Renal pelvis (tissue), 1 donor: ENCODE measurements at regions not wholly inside any gene's neighbourhood (a gene's known extent, or its start where the extent isn't known, plus 50 kb on each side); places are given as distances from the start of the nearest gene placed in this dataset.

Source experiments
- DNase-seq: peaks from one replicate; pipeline ENCODE4 v3.0.0-alpha.2; 2013

GRCh38 chr12:13764748-13765147, 216.7 kb downstream of the GRIN2B start:
- no peak for DNase-seq

GRCh38 chr12:13749389-13749788, 232.0 kb downstream of the GRIN2B start:
- no peak for DNase-seq

GRCh38 chr12:13745111-13745860, 236.1 kb downstream of the GRIN2B start:
- no peak for DNase-seq

DNA sequence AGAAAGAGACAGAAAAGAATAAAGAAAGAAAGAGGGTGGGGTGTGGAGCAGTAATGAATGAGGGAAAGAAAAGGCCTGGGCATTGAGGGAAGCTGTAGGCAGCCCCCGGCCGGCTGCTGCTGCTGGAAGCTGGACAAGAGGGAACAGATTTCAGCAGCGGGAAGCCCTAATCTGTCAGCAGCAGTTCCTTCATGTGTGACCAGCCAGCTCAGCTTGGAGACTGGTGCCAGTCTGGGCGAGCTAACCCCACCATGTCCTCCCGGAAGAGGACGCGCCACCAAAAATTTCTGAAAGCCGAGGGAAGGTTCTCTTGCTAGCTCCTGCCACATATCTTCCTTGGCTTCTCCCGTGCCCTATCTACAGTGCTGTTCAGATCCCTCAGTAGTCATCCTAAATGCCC, 236.8 kb downstream of the GRIN2B start:
- no peak for DNase-seq

DNA sequence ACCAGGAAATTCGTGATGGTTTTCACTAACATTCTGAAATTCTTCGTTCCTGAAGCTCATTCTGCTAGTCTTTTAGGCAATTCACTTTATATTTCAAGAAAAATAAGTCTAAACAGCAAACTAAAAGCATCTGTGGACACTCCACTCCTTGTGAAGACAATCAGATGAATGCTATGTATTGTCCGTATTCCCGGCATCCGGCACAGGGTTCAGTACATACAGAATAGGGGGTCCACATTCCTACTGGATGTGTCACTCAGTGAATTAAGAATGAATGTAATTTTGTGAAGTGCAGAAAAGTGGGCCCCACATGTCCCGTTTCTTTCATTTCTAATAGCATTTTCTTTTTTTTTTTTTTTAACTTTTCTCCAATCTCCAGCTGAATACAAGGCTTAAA, 241.3 kb downstream of the GRIN2B start:
- DNase-seq: no peak

- DNase-seq: no peak
Measured at GRCh38 chr12:13735734-13736133, 245.7 kb downstream of the GRIN2B start.

DNA sequence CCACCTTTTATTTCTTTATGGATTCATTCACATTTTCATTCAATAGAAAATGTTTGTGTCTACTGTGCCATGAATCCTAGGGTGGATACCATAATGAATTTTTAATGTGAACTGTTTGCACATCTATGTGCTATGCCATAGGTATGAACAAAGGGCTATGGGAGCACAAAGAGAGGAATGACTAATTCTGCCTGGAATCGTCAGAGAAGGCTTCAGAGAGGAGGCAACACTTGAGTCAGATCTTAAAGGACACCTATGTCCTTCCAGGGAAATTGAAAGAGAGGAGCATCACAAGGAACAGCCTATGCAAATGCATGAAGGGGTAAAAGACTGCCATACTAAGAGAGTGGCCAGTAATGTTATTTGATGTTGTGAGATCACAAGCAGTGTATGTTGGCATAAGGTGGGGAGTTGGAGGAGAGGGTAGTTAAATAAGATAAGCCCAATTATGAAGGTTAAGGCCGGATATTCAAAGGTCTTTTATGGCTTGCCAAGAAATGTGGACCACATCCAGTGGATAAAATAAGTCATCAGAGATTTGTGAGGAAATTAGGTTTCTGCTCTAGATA, 246.7 kb downstream of the GRIN2B start:
- no peak for DNase-seq

DNA sequence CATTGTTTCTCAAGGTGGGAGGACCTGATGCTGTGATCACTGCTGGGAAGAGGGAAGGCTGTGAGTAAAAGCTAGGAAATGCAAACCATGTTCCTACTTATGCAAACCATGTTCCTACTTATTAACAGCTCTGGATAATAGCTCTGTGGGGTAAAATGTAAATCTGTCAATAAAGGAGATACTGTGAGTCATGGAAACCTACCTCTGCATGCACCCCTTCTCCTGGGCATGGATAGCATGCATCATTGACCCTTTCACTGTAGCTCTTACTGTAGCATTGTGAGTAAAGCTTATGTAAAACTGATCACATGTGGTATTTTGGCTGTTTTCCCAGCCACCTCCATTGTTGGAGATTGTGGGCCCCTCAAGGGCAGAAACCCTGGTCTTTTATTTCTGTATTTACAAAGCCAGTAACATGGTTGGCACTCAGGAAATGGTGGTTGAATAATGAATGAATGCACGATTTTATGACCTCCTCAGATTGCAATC, 253.7 kb downstream of the GRIN2B start:
- DNase-seq: no peak

DNA sequence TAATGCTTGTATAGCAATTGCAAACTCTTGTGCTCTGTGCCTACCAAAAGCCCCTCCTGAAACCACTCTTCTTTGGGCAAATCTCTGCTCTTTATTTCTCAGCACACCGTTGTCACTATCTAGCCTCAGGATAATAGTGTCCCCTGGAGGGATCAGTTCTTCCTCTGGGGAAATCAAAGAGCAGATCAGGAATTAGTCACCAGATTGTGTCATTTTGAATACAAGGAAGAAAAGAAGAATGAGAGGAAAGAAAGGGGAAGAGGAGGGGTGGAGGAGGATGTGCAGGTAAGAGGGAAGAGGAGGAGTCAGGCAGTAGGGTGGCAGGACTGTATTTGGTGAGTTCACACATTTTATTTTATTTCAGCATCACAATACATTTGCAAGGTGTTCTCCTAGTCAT, 256.4 kb downstream of the GRIN2B start:
- DNase-seq: no peak

- no peak for DNase-seq
Measured at GRCh38 chr12:13724136-13724535, 257.3 kb downstream of the GRIN2B start.

DNA sequence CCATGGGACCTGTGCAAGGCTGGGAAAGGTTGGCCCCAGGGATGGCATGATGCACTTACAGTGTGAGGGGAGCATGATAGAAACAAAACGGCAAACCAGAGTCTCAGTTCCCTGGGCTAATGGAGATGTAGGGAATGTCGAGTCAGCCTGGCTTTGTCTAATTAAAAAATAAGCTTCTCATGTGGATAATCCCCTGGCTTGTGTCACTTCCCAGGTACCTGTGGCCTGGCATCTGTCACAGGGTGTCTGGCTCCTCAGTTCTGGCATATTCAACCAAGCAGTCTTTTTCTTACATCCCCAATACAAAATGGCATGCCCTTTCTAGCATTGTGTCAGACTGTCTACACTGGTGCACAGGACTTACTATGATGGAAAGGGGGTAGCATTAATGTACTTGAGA, 261.4 kb downstream of the GRIN2B start:
- DNase-seq: no peak

GRCh38 chr12:13718271-13718670, 263.1 kb downstream of the GRIN2B start:
- DNase-seq: no peak

GRCh38 chr12:13716119-13716518, 265.3 kb downstream of the GRIN2B start:
- DNase-seq: no peak

- no peak for DNase-seq
Measured at GRCh38 chr12:13713556-13714410, 267.6 kb downstream of the GRIN2B start.

DNA sequence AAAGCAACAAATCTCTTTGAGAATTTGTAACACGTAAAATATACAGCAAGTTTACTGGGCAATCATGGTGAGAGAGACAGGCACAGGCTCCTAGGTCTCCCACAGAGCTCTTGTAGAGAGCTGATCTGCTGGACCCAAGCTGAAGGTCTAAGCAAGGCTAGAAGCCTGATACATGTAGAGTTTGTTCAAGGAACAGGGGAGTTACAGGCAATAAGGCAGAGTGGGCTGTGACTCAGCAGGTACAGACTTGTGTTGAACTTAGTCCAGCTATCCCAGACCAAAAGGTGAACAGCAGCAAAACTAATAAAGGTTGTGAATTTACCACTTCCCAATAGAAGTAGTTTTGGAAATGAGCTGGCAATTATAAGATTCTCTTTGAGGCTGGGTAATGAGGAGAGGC, 273.6 kb downstream of the GRIN2B start:
- no peak for DNase-seq

DNA sequence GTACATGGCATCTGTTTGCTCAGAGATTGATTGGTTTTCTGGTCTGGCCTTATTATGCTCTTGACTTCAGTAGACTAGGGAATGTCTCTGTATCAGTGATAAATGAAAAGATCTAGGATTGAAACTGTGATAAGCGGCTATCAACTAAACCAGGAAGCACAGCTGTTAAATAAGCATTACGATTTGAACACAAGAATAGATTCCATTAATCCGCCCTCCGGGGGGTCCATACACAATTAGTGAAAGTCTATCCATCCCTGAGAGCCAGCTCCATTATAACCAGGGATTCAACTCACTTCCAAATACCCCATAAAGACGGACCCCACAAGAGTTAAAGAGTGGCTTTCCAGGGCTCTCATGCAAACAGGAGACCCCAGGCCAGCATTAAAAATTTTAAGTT, 279.0 kb downstream of the GRIN2B start:
- DNase-seq: no peak

- no peak for DNase-seq
Measured at GRCh38 chr12:13701502-13701901, 279.9 kb downstream of the GRIN2B start.

DNA sequence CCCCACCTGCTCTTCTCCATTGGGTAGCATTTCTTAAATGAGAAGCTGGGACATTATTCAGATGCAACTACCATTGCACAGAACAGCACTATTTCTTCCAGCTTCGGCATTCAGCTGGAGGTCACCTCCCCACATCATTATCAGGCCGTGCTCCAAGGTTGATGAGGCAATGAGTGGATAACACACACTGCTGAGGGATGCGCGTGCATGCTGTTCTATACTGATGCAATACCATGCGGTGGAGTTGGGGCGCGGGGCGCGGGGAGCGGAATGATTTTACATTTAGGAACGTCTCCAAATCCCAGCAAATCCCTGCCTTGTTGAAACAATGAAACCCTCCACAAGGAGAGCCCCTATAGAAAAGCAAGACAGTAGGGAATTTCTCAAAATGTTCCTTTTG, 283.4 kb downstream of the GRIN2B start:
- no peak for DNase-seq

DNA sequence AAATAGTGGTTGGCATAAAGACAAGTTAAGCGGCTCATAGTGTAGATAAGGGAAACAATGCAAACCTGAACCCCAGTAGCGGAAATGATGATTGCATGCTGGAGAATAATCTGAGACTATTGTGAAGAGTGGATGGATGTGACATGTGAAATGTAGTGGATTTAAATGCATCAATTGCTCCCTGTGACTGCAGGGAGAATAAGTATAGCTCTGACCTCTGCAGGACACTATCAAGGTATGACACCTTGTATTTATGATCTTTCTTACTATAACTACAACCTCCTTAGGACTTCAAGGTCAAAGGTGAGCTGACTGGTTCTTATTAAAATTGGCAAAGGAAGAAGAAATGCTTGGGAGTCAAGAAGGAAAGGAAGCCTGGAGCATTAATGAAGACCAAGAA, 285.6 kb downstream of the GRIN2B start:
- no peak for DNase-seq

DNA sequence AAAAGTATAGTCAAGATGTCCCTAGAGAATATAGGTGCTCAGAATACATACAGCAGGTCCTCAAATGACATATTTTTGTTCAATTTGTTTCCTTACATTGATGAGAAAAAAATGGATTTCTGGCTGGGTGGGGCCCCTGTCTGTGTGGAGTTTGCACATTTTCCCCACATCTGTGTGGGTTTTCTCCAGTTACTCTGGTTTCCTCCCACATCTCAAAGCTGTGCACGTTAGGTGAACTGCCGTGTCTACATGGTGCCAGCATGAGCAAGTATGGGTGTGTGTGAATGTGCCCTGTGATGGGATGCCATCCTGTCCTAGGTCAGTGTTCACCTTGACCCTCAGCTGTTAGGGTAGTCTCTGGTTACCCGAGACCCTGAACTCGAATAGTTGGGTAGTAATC, 289.1 kb downstream of the GRIN2B start:
- no peak for DNase-seq

DNA sequence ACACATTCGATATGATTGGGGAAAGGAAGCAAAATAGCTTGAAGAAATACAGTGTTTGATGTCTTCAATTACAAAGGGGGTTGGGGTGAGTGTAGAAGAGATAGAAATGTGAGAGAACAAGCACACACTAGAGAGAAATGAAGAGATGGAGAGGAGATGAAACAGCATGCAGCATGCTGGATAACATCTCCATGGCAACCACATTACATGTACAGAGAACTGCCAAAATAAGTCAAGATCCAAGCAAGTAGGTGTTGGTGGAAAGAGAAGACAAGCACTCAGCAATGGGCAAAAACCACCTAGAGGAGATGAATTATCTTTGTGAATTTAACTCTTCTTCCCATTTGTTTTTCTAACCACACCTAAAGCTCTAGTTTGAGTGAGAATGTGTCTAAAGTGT, 289.8 kb downstream of the GRIN2B start:
- no peak for DNase-seq

- DNase-seq: no peak
Measured at GRCh38 chr12:13687633-13688032, 293.8 kb downstream of the GRIN2B start.

DNA sequence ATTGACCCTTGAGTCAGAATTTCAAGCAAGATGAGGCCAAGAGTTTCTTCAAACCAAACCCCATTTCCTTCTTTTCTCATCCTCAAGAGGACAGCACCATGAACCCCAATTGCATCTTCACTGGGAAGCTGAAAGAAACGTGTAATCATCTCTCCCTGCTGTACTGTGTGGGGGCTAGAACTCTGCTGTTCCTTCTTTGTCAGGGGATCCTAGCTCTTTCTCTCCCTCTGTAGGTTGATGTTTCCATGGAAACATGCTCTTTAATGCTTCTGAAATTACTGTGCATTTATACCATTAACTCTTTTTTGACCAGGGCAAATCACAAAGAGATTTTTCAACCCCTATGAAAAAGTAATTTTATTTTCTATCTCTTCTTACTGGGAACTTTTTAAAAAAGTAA, 295.1 kb downstream of the GRIN2B start:
- no peak for DNase-seq
